HepG2 (cell line): ENCODE measurements at regions not wholly inside any gene's neighbourhood (a gene's known extent, or its start where the extent isn't known, plus 50 kb on each side); places are given as distances from the start of the nearest gene placed in this dataset.

Experiments
- CC2D1A ChIP-seq: sonication (generic); formaldehyde crosslinking; IDR thresholded peaks from 2 replicates; pipeline ENCODE4 v1.8.1; 2023; ENCODE audit warnings: mild to moderate bottlenecking, missing genetic modification reagents
- EZH2 ChIP-seq: conservative IDR thresholded peaks from 2 replicates; pipeline ENCODE4 v1.6.1; 2012; ENCODE audit warnings: mild to moderate bottlenecking, low read depth, low read length, moderate library complexity
- KMT2A ChIP-seq: sonication (generic); formaldehyde crosslinking; IDR thresholded peaks from 2 replicates; pipeline ENCODE4 v1.4.0; 2020; ENCODE audit warnings: missing genetic modification reagents
- ZNF430 ChIP-seq: sonication (generic); formaldehyde crosslinking; IDR thresholded peaks from 2 replicates; pipeline ENCODE4 v1.9.0; 2021; ENCODE audit warnings: mild to moderate bottlenecking, missing genetic modification reagents

DNA sequence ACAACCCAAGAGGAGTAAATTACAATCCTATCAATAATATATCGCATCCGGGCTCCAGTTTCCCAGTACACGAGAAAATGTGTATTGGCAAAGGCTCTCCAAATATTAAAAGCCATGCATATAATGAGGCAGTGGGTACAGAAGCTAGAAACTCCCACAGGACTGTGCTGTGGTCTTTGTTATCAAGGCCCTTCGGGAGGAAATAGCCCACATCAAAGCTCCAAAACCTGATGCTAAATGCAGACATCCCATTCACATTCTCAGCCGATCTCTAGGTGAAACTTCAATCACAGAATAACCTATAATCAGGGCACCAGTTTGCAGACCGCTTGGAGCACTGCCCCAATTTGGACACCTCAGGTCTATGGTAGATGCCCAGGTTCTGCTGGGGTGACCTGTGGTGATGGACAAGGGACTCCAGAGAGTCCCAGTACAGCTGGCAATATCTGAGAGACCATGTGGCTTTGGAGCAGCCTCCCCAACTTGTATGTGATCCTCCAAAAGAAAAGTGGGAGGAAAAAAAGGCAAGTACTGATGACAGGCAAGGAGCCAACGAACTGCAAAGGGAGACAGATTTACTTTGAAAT lies 148.8 kb upstream of the CAMK1G start:
- TF ChIP-seq ZNF430 (CRISPR knock-in tag) = no peak
- TF ChIP-seq EZH2 = no peak
- no peak for TF ChIP-seq CC2D1A (CRISPR knock-in tag)
- TF ChIP-seq KMT2A (CRISPR knock-in tag) = no peak
